GM12878 (cell line): ENCODE measurements at regions not wholly inside any gene's neighbourhood (a gene's known extent, or its start where the extent isn't known, plus 50 kb on each side); places are given as distances from the start of the nearest gene placed in this dataset.

ENCODE experiments used
- FOS ChIP-seq: IDR thresholded peaks from 3 replicates; pipeline ENCODE4 v1.6.1; 2011; ENCODE audit warnings: borderline replicate concordance; ENCODE audit not compliant: insufficient read length; ENCODE audit errors: extremely low read depth
- FOXK2 ChIP-seq: fragments of 450-650 bp; IDR thresholded peaks from 2 replicates; pipeline ENCODE4 v1.6.1; 2017; ENCODE audit warnings: mild to moderate bottlenecking, moderate library complexity
- POLR2A ChIP-seq: IDR thresholded peaks from 2 replicates; pipeline ENCODE4 v1.6.1; 2011; ENCODE audit warnings: low read depth, mild to moderate bottlenecking, low read length
- POLR2AphosphoS5 ChIP-seq: IDR thresholded peaks from 2 replicates; pipeline ENCODE4 v1.6.1; 2011; ENCODE audit warnings: mild to moderate bottlenecking, low read length, inconsistent platforms
- RFX5 ChIP-seq: IDR thresholded peaks from 2 replicates; pipeline ENCODE4 v1.6.1; 2011; ENCODE audit warnings: low read depth, low read length, improper control_type of control experiment
- TCF3 ChIP-seq: IDR thresholded peaks from 2 replicates; pipeline ENCODE4 v1.6.1; 2012; ENCODE audit warnings: low read depth, mild to moderate bottlenecking, low read length, borderline replicate concordance; ENCODE audit not compliant: insufficient read depth
- YY1 ChIP-seq: IDR thresholded peaks from 2 replicates; pipeline ENCODE4 v1.6.1; 2011; ENCODE audit warnings: low read depth, mild to moderate bottlenecking, low read length
- TF ChIP-seq, protein P1 (sequence below): IDR thresholded peaks from 2 replicates; pipeline ENCODE4 v1.6.1; 2011; ENCODE audit warnings: mild to moderate bottlenecking, low read depth, low read length, moderate library complexity; ENCODE audit not compliant: insufficient replicate concordance
- TF ChIP-seq, protein P2 (sequence below), 3 experiments: IDR thresholded peaks in 2 of 3; conservative IDR thresholded peaks in 1 of 3; 2 replicates each; pipeline ENCODE4 v1.5.1; 2011; ENCODE audit warnings: low read depth in 3 of 3, low read length in 3 of 3, mild to moderate bottlenecking in 3 of 3, control low read depth in 2 of 3, moderate library complexity in 2 of 3, inconsistent platforms in 1 of 3, mixed read lengths in 1 of 3; ENCODE audit not compliant: control insufficient read depth in 2 of 3, insufficient read depth in 1 of 3; ENCODE audit errors: extremely low read depth in 1 of 3

DNA sequence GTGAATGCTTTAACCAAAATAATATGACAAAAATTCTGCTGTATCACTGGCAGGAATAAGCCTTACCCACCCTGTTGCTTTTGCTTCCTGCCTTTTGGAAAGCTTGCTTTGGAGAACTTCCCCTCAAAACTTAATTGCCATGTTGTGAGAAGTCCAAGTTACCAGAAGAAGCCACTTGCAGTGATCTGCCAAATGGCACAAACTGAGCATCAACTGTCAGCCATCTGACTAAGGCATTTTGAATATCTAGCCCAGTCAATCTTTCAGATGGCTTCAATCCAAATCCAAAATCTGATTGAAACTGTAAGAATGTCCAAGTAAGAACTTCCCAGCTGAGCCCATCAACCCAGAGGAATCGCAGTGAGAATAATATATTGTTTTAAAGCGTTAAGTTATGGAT lies 216.5 kb upstream of the ZC3H15 start:
- TF ChIP-seq POLR2A (no peak), POLR2AphosphoS5 (no peak), TCF3 (no peak), RFX5 (no peak), FOS (no peak), FOXK2 (no peak), YY1 (no peak)
- TF ChIP-seq, protein P1, sequence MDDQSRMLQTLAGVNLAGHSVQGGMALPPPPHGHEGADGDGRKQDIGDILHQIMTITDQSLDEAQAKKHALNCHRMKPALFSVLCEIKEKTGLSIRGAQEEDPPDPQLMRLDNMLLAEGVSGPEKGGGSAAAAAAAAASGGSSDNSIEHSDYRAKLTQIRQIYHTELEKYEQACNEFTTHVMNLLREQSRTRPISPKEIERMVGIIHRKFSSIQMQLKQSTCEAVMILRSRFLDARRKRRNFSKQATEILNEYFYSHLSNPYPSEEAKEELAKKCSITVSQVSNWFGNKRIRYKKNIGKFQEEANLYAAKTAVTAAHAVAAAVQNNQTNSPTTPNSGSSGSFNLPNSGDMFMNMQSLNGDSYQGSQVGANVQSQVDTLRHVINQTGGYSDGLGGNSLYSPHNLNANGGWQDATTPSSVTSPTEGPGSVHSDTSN: no peak
- TF ChIP-seq, protein P2, sequence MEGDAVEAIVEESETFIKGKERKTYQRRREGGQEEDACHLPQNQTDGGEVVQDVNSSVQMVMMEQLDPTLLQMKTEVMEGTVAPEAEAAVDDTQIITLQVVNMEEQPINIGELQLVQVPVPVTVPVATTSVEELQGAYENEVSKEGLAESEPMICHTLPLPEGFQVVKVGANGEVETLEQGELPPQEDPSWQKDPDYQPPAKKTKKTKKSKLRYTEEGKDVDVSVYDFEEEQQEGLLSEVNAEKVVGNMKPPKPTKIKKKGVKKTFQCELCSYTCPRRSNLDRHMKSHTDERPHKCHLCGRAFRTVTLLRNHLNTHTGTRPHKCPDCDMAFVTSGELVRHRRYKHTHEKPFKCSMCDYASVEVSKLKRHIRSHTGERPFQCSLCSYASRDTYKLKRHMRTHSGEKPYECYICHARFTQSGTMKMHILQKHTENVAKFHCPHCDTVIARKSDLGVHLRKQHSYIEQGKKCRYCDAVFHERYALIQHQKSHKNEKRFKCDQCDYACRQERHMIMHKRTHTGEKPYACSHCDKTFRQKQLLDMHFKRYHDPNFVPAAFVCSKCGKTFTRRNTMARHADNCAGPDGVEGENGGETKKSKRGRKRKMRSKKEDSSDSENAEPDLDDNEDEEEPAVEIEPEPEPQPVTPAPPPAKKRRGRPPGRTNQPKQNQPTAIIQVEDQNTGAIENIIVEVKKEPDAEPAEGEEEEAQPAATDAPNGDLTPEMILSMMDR (IDR thresholded peaks at IDR 0.05 in 2 of 3, conservative IDR thresholded peaks at IDR 0.05 in 1 of 3; ENCODE audit: control insufficient read depth in 2 of 3, extremely low read depth in 1 of 3, insufficient read depth in 1 of 3, low read depth in 3 of 3, low read length in 3 of 3): no peak
